ENCODE measurements at regions not wholly inside any gene's neighbourhood (a gene's known extent, or its start where the extent isn't known, plus 50 kb on each side); places are given as distances from the start of the nearest gene placed in this dataset.
A peak's percentile ranks its signal among the peaks of the same experiment; 100 is the strongest.

DNA sequence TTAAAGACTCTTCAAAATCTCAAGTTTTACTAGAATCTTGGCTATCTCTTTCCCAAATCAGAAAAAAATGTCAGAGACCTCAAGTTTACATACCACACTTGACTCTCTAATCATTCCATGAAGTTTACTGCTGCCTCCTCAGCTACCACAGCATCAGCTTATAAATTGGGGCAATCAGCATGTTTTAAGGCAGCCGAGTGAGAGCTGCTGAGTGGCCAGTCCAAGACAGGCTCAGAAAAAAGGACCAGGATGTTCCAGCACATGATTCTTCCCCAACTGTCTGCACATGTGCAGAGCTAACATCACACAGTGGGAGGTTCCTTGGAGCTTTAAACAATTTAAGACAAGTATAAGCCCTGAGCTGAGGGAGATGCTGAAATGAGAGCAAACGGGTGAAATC is 140.6 kb upstream of the NUDT7 start:
- DNase-seq (ENCODE audit: low read depth): peak; percentile 54
- TF ChIP-seq, protein P1, sequence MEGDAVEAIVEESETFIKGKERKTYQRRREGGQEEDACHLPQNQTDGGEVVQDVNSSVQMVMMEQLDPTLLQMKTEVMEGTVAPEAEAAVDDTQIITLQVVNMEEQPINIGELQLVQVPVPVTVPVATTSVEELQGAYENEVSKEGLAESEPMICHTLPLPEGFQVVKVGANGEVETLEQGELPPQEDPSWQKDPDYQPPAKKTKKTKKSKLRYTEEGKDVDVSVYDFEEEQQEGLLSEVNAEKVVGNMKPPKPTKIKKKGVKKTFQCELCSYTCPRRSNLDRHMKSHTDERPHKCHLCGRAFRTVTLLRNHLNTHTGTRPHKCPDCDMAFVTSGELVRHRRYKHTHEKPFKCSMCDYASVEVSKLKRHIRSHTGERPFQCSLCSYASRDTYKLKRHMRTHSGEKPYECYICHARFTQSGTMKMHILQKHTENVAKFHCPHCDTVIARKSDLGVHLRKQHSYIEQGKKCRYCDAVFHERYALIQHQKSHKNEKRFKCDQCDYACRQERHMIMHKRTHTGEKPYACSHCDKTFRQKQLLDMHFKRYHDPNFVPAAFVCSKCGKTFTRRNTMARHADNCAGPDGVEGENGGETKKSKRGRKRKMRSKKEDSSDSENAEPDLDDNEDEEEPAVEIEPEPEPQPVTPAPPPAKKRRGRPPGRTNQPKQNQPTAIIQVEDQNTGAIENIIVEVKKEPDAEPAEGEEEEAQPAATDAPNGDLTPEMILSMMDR (conservative IDR thresholded peaks at IDR 0.05; ENCODE audit: low read length): no peak
- no peak overlapping the region for H3K4me3 ChIP-seq (ENCODE audit: low read length)

DNA sequence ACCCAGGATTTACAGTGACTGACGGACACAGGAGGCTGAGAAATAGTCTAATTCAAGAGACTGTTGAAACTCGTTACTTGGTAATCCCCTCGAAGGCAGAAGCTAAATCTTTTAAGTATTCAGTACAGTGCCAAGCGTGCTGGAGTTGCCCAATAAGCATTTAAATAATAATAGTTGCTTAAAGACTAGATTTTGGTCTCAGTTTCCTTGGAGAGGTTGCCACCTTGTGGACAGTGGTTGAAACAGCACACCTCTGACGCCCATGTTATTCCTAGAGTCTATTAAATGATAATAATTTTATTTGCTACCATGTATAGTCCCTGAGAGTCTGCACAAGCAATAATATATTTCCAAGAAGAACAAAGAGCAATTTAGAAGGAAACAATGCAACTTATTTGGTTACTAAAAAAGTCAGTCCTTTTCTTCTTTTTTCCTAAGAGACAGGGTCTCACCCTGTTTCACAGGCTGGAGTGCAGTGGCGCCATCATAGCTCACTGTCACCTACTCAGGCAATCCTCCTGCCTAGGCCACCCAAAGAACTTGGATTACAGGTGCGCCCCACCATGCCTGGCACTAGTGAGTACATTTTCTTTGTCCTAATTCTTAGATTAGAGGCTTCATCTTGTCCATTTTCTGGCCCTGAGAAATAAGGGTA is 138.0 kb upstream of the NUDT7 start:
- DNase-seq (ENCODE audit: low read depth): peak; percentile 74
- no peak overlapping the region for H3K4me3 ChIP-seq (ENCODE audit: low read length)
- TF ChIP-seq, protein P1 (conservative IDR thresholded peaks at IDR 0.05; ENCODE audit: low read length): peak; percentile 95

DNA sequence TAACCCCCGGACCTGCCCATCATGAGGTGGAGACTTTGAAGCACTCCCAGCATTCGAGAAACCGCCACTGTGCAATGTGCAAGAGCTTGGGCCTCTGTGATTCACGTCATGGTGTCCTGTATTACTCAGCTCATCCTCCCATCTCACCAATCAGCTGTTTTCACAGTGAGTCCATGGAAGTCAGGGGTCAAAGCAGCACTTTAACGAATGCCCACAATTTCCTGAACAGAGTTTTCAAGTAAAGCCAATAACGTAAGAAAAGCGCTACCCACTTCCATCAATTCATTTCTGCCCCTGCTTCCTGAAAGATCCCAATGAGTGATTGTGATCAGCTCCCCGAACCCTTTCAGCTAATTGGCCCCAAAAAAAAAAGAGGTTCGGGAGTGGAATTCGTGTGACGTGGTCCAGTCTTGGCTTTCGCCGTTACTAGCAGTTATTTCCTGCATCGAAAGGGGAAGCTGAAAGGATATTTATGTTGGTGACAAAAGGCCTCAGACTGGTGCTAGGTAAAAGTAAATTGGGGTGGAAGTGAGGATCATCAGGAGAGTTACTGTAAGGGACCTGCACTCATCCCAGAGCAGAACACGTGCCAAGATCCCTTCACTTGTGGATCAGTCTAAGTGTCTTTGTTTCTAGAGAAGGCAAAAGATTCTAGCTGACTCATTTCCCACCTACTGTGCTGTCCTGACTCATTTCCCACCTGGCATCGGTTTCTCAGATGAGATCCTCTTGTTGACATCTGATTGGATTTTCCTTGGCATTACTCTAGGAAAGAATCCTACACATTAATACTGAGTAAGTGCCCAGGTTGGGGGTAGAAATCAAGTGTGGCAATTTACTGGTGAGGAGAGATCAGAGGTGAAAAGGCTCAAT is 136.7 kb upstream of the NUDT7 start:
- TF ChIP-seq, protein P1 (conservative IDR thresholded peaks at IDR 0.05; ENCODE audit: low read length): no peak
- DNase-seq (ENCODE audit: low read depth): no peak
- no peak overlapping the region for H3K4me3 ChIP-seq (ENCODE audit: low read length)

DNA sequence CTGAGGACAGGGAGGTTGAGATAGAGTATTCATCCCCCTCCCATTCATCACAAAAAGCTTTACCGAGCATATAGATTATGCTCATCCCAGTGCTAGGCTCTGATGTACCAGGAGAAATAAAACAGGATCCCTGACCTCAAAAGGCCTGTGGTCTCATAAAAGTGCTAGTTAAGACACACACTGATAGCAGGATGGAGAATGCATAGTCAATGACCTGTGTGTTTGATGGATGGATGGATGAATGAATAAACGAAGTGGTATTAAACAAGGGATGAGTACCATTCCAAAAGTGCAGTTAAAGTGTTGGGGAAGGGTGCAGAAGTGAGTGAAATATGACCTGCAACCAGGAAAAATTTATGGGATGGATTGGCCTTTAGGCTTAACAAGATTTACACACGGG is 133.9 kb upstream of the NUDT7 start:
- TF ChIP-seq, protein P1 (conservative IDR thresholded peaks at IDR 0.05; ENCODE audit: low read length): no peak
- no peak for DNase-seq (ENCODE audit: low read depth)
- H3K4me3 ChIP-seq (ENCODE audit: low read length): no peak overlapping the region

DNA sequence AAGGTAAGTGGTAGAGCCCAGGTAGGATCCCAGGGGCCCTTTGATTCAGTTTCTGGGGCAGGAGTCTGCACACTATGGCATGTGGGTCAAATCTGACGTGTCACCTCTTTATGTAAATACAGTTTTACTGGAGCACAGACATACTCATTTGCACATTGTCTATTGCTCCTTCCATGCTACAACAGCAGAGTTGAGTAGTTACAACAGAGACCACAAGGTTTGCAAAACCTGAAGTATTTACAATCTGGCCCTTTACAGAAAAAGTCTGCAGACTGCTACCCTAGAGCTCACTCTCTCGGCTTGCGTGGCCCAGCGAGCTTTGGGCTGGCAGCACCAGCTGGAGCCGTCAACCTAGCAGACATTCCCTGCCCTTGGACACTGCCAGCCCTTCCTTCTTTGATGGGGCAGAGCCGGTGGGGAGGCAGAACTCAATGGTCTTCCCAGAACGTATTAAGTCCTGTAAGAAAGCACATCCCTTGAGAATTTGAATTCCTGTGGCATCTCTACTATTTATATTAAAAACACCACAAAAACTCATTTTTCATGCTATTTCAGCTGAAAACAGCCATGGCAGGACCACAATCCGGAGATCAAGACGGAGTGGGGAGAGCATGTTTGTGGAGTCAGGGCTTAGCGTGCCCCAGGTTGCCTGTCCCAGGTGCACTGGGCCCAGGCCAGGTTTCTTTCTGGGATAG is 133.1 kb upstream of the NUDT7 start:
- H3K4me3 ChIP-seq (ENCODE audit: low read length): no peak overlapping the region
- TF ChIP-seq, protein P1 (conservative IDR thresholded peaks at IDR 0.05; ENCODE audit: low read length): no peak
- peak; percentile 13 for DNase-seq (ENCODE audit: low read depth)

DNA sequence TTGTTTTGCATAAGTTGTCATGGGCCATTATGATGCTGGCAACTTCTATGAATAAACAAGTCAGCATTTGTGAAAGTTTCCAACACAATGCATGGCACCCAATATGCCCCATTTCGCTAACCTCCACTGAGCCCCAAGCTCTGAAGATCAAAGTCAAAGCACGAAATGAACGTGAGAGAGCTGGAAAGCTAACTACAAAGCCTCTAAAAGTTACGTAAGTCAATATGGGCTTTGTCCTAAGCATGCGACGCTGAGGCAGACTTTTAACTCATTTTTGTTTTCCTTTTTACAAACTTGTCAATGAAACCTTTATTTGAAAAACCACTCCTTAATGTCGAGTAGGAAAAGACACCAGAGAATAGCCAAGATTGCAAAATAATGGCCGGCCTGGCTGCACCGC is 131.6 kb upstream of the NUDT7 start:
- no peak for DNase-seq (ENCODE audit: low read depth)
- TF ChIP-seq, protein P1 (conservative IDR thresholded peaks at IDR 0.05; ENCODE audit: low read length): no peak
- no peak overlapping the region for H3K4me3 ChIP-seq (ENCODE audit: low read length)
